ENCODE measurements at regions not wholly inside any gene's neighbourhood (a gene's known extent, or its start where the extent isn't known, plus 50 kb on each side); places are given as distances from the start of the nearest gene placed in this dataset.

- no peak for DNase-seq (ENCODE audit: low read depth)
Observed at GRCh38 chr13:22311734-22312404, 641.0 kb downstream of the FGF9 start.

- no peak for DNase-seq (ENCODE audit: low read depth)
Observed at GRCh38 chr13:22312405-22312803, 641.5 kb downstream of the FGF9 start.

GRCh38 chr13:22316494-22317025, 645.7 kb downstream of the FGF9 start:
- no peak for DNase-seq (ENCODE audit: low read depth)

- DNase-seq (ENCODE audit: low read depth), result no peak
Observed at GRCh38 chr13:22320991-22321390, 650.1 kb downstream of the FGF9 start.

GRCh38 chr13:22325761-22326160, 654.9 kb downstream of the FGF9 start:
- no peak for DNase-seq (ENCODE audit: low read depth)

GRCh38 chr13:22332416-22332815, 661.5 kb downstream of the FGF9 start:
- DNase-seq (ENCODE audit: low read depth), result no peak

GRCh38 chr13:22336460-22336859, 665.6 kb downstream of the FGF9 start:
- DNase-seq (ENCODE audit: low read depth), result no peak

GRCh38 chr13:22357132-22357531, 686.3 kb downstream of the FGF9 start:
- no peak for DNase-seq (ENCODE audit: low read depth)

GRCh38 chr13:22369090-22369489, 698.2 kb downstream of the FGF9 start:
- DNase-seq (ENCODE audit: low read depth), result no peak

- no peak for DNase-seq (ENCODE audit: low read depth)
Observed at GRCh38 chr13:22369840-22370239, 699.0 kb downstream of the FGF9 start.

GRCh38 chr13:22372261-22372660, 701.4 kb downstream of the FGF9 start:
- DNase-seq (ENCODE audit: low read depth), result no peak

GRCh38 chr13:22375151-22375550, 704.3 kb downstream of the FGF9 start:
- DNase-seq (ENCODE audit: low read depth), result no peak

- DNase-seq (ENCODE audit: low read depth), result no peak
Observed at GRCh38 chr13:22387899-22388298, 717.0 kb downstream of the FGF9 start.

- no peak for DNase-seq (ENCODE audit: low read depth)
Observed at GRCh38 chr13:22399801-22400420, 729.0 kb downstream of the FGF9 start.

GRCh38 chr13:22402682-22403081, 731.8 kb downstream of the FGF9 start:
- DNase-seq (ENCODE audit: low read depth), result no peak

- DNase-seq (ENCODE audit: low read depth), result no peak
Observed at GRCh38 chr13:22403144-22403543, 732.3 kb downstream of the FGF9 start.

GRCh38 chr13:22405891-22406290, 735.0 kb downstream of the FGF9 start:
- DNase-seq (ENCODE audit: low read depth), result no peak

GRCh38 chr13:22412452-22412851, 741.6 kb downstream of the FGF9 start:
- no peak for DNase-seq (ENCODE audit: low read depth)

- no peak for DNase-seq (ENCODE audit: low read depth)
Observed at GRCh38 chr13:22422023-22422422, 751.1 kb downstream of the FGF9 start.

GRCh38 chr13:22422712-22423111, 751.8 kb downstream of the FGF9 start:
- DNase-seq (ENCODE audit: low read depth), result no peak

GRCh38 chr13:22423261-22423660, 752.4 kb downstream of the FGF9 start:
- no peak for DNase-seq (ENCODE audit: low read depth)

GRCh38 chr13:22425087-22425486, 754.2 kb downstream of the FGF9 start:
- no peak for DNase-seq (ENCODE audit: low read depth)

GRCh38 chr13:22427066-22427465, 753.7 kb upstream of the SGCG start:
- DNase-seq (ENCODE audit: low read depth), result no peak

- DNase-seq (ENCODE audit: low read depth), result no peak
Observed at GRCh38 chr13:22427783-22428182, 753.0 kb upstream of the SGCG start.
